EH (cell line): ENCODE measurements at regions not wholly inside any gene's neighbourhood (a gene's known extent, or its start where the extent isn't known, plus 50 kb on each side); places are given as distances from the start of the nearest gene placed in this dataset.

Source experiments
- DNase-seq: peaks from one replicate; pipeline ENCODE4 v3.0.0-alpha.2; 2015; ENCODE audit warnings: low read depth

- peak; percentile 50 for DNase-seq
Measured at GRCh38 chr11:128036556-128037093, 550.7 kb downstream of the ETS1 start.

GRCh38 chr11:128036006-128036405 lies 551.4 kb downstream of the ETS1 start:
- DNase-seq, result no peak

GRCh38 chr11:128031538-128032134 lies 555.7 kb downstream of the ETS1 start:
- peak; percentile 81 for DNase-seq

GRCh38 chr11:128029219-128029722 lies 558.1 kb downstream of the ETS1 start:
- DNase-seq, result peak; percentile 41

- peak; percentile 99 for DNase-seq
Measured at GRCh38 chr11:128026596-128026995, 560.8 kb downstream of the ETS1 start.

GRCh38 chr11:128022761-128023160 lies 564.6 kb downstream of the ETS1 start:
- no peak for DNase-seq

GRCh38 chr11:128022007-128022368 lies 565.4 kb downstream of the ETS1 start:
- peak; percentile 75 for DNase-seq

GRCh38 chr11:128021349-128022006 lies 565.9 kb downstream of the ETS1 start:
- DNase-seq, result peak; percentile 55

GRCh38 chr11:128018692-128019091 lies 568.7 kb downstream of the ETS1 start:
- peak; percentile 11 for DNase-seq

- DNase-seq, result no peak
Measured at GRCh38 chr11:128005562-128005961, 581.8 kb downstream of the ETS1 start.

- peak; percentile 57 for DNase-seq
Measured at GRCh38 chr11:127998421-127998820, 588.9 kb downstream of the ETS1 start.

GRCh38 chr11:127997594-127997993 lies 589.8 kb downstream of the ETS1 start:
- no peak for DNase-seq

- peak; percentile 68 for DNase-seq
Measured at GRCh38 chr11:127996825-127997224, 590.5 kb downstream of the ETS1 start.

GRCh38 chr11:127995921-127996320 lies 591.4 kb downstream of the ETS1 start:
- DNase-seq, result peak; percentile 8

GRCh38 chr11:127994736-127995135 lies 592.6 kb downstream of the ETS1 start:
- peak; percentile 77 for DNase-seq

GRCh38 chr11:127993788-127994187 lies 593.6 kb downstream of the ETS1 start:
- DNase-seq, result no peak

GRCh38 chr11:127993281-127993680 lies 594.1 kb downstream of the ETS1 start:
- DNase-seq, result no peak

- no peak for DNase-seq
Measured at GRCh38 chr11:127986073-127986472, 601.3 kb downstream of the ETS1 start.

GRCh38 chr11:127972816-127973215 lies 614.5 kb downstream of the ETS1 start:
- DNase-seq, result no peak

GRCh38 chr11:127971448-127971847 lies 615.9 kb downstream of the ETS1 start:
- DNase-seq, result no peak

GRCh38 chr11:127966821-127967220 lies 620.5 kb downstream of the ETS1 start:
- peak; percentile 32 for DNase-seq

- peak; percentile 16 for DNase-seq
Measured at GRCh38 chr11:127965939-127966668, 621.3 kb downstream of the ETS1 start.

GRCh38 chr11:127962416-127962815 lies 624.9 kb downstream of the ETS1 start:
- DNase-seq, result peak; percentile 6
